ENCODE measurements at regions not wholly inside any gene's neighbourhood (a gene's known extent, or its start where the extent isn't known, plus 50 kb on each side); places are given as distances from the start of the nearest gene placed in this dataset.

DNA sequence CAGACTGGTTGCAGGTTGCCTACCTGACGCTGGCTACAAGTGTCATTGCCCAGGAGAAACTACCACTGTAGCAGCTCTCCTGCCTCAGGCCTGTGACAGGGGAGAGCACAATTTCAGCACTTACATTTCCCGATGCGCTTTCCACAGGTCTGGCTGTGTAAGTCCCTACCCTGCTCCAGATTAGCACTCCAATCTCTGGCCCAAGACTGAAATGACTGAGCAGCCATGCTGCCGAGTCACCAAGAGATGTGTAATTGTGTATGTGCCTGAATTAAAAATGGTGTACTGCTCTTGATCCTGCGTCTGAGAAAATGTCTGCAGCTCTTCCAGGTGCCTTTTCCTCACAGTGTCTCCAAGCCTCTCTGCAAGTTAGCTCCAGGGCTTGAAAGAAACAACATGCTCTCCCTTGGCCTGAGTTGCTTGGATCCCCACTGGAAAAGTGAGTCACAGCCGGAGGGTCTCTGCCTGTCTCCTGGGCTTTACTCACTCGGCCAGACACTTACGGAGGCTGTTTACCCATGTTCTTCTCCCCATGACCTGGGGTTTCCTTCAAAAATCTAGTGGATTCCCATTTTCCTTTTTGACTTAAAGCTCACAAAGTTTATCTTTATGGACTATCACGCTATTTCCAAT lies 1001.7 kb upstream of the KCND2 start (continued):
- no peak for TF ChIP-seq CEBPZ (IDR thresholded peaks at IDR 0.05; ENCODE audit: low read depth, low read length)
- TF ChIP-seq MEF2B (IDR thresholded peaks at IDR 0.05; ENCODE audit: partially characterized antibody, poor library complexity, severe bottlenecking) = no peak
- no peak for TF ChIP-seq RCOR1 (conservative IDR thresholded peaks at IDR 0.05; ENCODE audit: low read depth, low read length)
- TF ChIP-seq KLF5 (IDR thresholded peaks at IDR 0.05; ENCODE audit: partially characterized antibody) = no peak
- no peak for TF ChIP-seq ZNF274 (IDR thresholded peaks at IDR 0.05; ENCODE audit: insufficient read depth, insufficient read length)
- no peak for TF ChIP-seq SMC3 (IDR thresholded peaks at IDR 0.05; ENCODE audit: borderline replicate concordance, low read length)

DNA sequence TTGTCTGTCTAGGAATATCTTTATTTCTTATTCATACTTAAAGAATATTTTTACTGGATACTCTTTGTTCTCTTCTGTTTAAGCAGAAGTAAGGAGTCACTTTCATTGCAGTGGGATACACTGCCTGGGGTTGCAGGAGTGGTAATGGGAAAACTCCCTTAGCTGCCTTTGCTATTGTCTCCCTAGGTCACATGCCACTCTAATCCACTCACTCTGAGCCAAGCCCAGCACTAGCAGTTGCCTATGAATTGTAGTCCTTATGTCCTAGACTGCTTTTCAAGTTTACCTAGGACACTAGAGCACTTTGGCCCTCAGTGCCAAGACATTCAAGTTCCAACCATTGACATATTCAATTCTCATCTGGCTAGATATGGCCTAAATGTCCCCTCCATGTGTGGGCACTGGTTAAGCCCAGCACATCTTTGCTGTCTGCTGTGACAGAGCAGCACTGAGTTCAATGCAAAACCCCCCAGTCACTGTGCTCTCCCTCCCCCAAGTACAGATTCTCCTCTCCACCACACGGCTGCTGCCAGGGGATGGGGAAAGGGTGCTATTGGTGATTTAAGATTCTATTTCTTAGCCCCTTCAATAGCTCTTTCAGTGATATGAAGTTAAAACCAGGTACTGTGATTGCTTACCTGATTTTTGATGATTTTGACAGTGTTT lies 991.7 kb upstream of the KCND2 start:
- 19% methylated on average over 1 of the region's 1 CpG for WGBS (ENCODE audit: insufficient coverage, insufficient replicate concordance, low lambda C conversion rate, missing lambda C conversion rate)
- FAIRE-seq = no peak

More for the DNA sequence above, 991.7 kb upstream of the KCND2 start:
- Histone ChIP-seq H3K4me1 (ENCODE audit: control insufficient read depth, insufficient read depth, low read length) (no peaks in the 10 kb centered on the region), H3K4me2 (ENCODE audit: control insufficient read depth, insufficient read depth) (no peak overlapping the region), H3K79me2 (ENCODE audit: control insufficient read depth, insufficient read depth, low read length) (no peaks in the 10 kb centered on the region), H3K27me3 (replicated peaks in 1 of 2; ENCODE audit: control insufficient read depth in 2 of 2, insufficient read depth in 2 of 2, low read length in 1 of 2) (no peaks in the 10 kb centered on the region), H3K4me3 (no peak overlapping the region), H3K9ac (ENCODE audit: control insufficient read depth, insufficient read depth, low read length) (no peak overlapping the region), H4K20me1 (ENCODE audit: control insufficient read depth, insufficient read depth) (no peaks in the 10 kb centered on the region), H3K27ac (ENCODE audit: control insufficient read depth, insufficient read depth) (no peak overlapping the region), H3K36me3 (ENCODE audit: control insufficient read depth in 2 of 2, insufficient read depth in 2 of 2, low read length in 1 of 2) (no peaks in the 10 kb centered on the region), H2AFZ (ENCODE audit: control insufficient read depth, low read depth, low read length) (no peak overlapping the region), H3K9me3 (replicated peaks; ENCODE audit: control insufficient read depth, insufficient read depth, low read length) (no peaks in the 10 kb centered on the region)
- ChIA-PET CTCF (no interaction called here), RAD21 (ENCODE audit: unreplicated experiment) (no interaction called here), SMC1A (ENCODE audit: uncharacterized antibody, unreplicated experiment) (no interaction called here), POLR2A (no interaction called here)
- TF ChIP-seq FOXM1 (IDR thresholded peaks at IDR 0.05; ENCODE audit: low read depth, low read length) = no peak
- no peak for TF ChIP-seq KLF5 (IDR thresholded peaks at IDR 0.05; ENCODE audit: partially characterized antibody)
- TF ChIP-seq MTA2 (IDR thresholded peaks at IDR 0.05; ENCODE audit: low read depth) = no peak
- no TSS peak for BruUV-seq (replicated peaks)
- DNase-seq (ENCODE audit: low read depth, low spot score) = no peak
- ATAC-seq = no peak
- intact Hi-C loops (cut with micrococcal nuclease; ENCODE audit: unreplicated experiment) (no loop called here), in situ Hi-C loops (cut with MboI) (no loop called here)
